Adrenal gland (tissue), 9 donors: ENCODE measurements at regions not wholly inside any gene's neighbourhood (a gene's known extent, or its start where the extent isn't known, plus 50 kb on each side); places are given as distances from the start of the nearest gene placed in this dataset.

Experiments used
- DNase-seq, 7 donors: peaks; one replicate each; pipeline ENCODE4 v3.0.0-alpha.2; 2019 to 2020
- H3K27ac ChIP-seq, 5 donors: fragments of 200-600 bp; sonication (generic) in 4 of 5; 1 replicate in 3 of 5; 2 replicates in 2 of 5; pipeline versions ENCODE4 v1.5.1 to v1.8.0; 2016 to 2020; ENCODE audit warnings: mild to moderate bottlenecking in 1 of 5
- H3K27me3 ChIP-seq: fragments of 200-600 bp; 2 replicates; pipeline ENCODE4 v1.8.0; 2021
- H3K36me3 ChIP-seq, 2 donors: fragments of 200-600 bp; replicated peaks in 1 of 2; 1 replicate in 1 of 2; 2 replicates in 1 of 2; pipeline versions ENCODE4 v1.5.1 to v1.8.0; 2018 to 2022
- H3K4me1 ChIP-seq, 2 donors: fragments of 200-600 bp; replicated peaks in 1 of 2; 1 replicate in 1 of 2; 2 replicates in 1 of 2; pipeline versions ENCODE4 v1.5.1 to v1.8.0; 2018 to 2021
- H3K4me3 ChIP-seq, 4 donors: fragments of 200-600 bp; sonication (generic) in 3 of 4; one replicate each; pipeline ENCODE4 v1.5.1; 2016 to 2018
- H3K9me3 ChIP-seq, 3 donors: fragments of 200-600 bp; sonication (generic) in 1 of 3; replicated peaks in 1 of 3; 1 replicate in 2 of 3; 2 replicates in 1 of 3; pipeline versions ENCODE4 v1.5.1 to v1.8.0; 2016 to 2021
- POLR2A ChIP-seq, 2 donors: fragments of 450-650 bp; IDR thresholded peaks; one replicate each; pipeline ENCODE4 v1.6.1; 2017; ENCODE audit warnings: antibody characterized with exemption in 2 of 2, mild to moderate bottlenecking in 2 of 2, moderate library complexity in 1 of 2
- WGBS, 4 donors: extraction: QIAGEN DNeasy Blood & Tissue Kit in 2 of 4; methylation state at CpG; one replicate each; pipeline versions ENCODE4 v1.1.5 to v1.1.7; 2013 to 2017; 5-methylcytosine and 5-hydroxymethylcytosine counted together
- intact Hi-C, 2 donors: fragments of 100-400 bp; cut with DNase I; formaldehyde crosslinking; loops; one replicate each; pipeline versions ENCODE4 v1.14.1 to v1.15.0; 2022 to 2023
- TF ChIP-seq, protein P1 (sequence below), 6 experiments: fragments of 450-650 bp in 4 of 6; fragments of 200-600 bp in 2 of 6; sonication (generic) in 1 of 6; IDR thresholded peaks; 1 replicate in 5 of 6; 2 replicates in 1 of 6; pipeline versions ENCODE4 v1.5.1 to v1.8.0; 2016 to 2021; ENCODE audit warnings: antibody characterized with exemption in 6 of 6, mild to moderate bottlenecking in 2 of 6, moderate library complexity in 1 of 6
- donor health status: healthy with polysubstance abuse.
- donor health status: Bipolar disorder and iron deficiency.
- donor health status: DM: yes; HTN: yes; CAD: no.
- donor health status: DM: no; HTN: no; CAD: no.
- donor health status: DM: no; HTN: no; CAD: no.

DNA sequence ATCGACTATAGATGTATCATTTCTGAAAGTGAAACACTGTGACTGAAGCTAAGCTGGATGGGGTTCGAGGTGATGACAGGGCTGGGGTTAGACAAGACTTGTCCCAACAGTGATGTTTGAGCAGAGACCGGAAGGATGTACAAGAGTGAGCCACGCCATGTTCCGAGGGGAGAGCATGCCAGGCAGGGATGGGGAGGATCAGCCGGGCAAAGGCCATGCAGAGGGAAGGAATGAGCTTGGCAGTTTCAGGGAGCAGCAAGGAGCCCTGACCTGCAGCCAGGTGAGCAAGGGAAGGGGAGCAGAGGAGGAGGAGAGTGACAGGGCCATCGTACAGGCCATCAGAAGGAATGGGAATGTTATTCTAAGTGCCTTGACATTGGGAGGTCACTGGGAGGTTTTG, 114.9 kb upstream of the GPR26 start:
- intact Hi-C loops: loop anchor here in 1 of 2 donors (10.0 kb wide), 1 partner anchor 506 kb away; no protein-coding TSS in a partner anchor
- Histone ChIP-seq H3K4me1 (no peaks in the 10 kb centered on the region), H3K36me3 (no peaks in the 10 kb centered on the region), H3K9me3 (no peaks in the 10 kb centered on the region), H3K27ac (no peak overlapping the region), H3K4me3 (no peak overlapping the region), H3K27me3 (peaks cover 5% of the 10 kb centered on the region)
- no peak for DNase-seq
- 80 to 85% (median 83%) methylated on average over 7 of the region's 7 CpGs for WGBS, 4 donors
- TF ChIP-seq POLR2A (IDR thresholded peaks at IDR 0.05): no peak
- TF ChIP-seq, protein P1, sequence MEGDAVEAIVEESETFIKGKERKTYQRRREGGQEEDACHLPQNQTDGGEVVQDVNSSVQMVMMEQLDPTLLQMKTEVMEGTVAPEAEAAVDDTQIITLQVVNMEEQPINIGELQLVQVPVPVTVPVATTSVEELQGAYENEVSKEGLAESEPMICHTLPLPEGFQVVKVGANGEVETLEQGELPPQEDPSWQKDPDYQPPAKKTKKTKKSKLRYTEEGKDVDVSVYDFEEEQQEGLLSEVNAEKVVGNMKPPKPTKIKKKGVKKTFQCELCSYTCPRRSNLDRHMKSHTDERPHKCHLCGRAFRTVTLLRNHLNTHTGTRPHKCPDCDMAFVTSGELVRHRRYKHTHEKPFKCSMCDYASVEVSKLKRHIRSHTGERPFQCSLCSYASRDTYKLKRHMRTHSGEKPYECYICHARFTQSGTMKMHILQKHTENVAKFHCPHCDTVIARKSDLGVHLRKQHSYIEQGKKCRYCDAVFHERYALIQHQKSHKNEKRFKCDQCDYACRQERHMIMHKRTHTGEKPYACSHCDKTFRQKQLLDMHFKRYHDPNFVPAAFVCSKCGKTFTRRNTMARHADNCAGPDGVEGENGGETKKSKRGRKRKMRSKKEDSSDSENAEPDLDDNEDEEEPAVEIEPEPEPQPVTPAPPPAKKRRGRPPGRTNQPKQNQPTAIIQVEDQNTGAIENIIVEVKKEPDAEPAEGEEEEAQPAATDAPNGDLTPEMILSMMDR (IDR thresholded peaks at IDR 0.05): no peak

DNA sequence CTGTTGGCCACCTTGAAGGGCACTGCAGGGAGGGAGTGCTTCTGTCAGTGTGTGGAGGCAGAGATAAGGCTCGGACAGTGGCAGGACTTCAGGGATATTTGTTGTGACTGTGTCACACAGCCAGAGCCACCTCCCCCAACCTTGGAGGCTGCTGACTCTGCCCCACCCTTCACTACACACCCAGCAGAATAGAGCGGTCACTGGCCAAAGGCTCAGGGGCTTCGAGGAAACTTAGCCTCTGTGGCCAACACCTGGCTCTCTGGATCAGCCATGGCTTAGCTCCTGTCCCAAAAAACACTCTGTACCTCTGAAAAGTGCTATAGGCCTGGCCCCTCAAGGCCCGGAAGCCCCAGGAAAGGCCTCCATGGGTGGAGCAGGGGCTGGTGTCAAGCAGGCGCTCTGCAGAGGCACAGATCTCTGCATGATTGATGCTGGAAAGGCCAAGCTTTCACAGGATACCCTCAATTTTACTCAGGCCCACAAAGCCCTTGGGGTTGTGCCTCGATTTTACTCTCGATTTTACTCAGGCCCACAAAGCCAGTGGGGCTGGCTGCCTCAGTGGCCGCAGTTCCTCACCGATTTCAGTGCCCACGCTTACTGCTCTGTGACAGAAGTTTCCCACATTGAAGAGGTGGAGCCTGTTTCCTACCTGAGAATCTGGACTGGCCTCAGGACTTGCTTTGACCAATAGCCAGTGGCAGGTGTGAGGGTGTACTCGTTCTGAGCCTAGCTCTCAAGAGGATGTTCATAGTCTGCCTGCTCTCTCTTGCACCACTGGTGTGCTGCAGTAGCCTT, 113.2 kb upstream of the GPR26 start:
- TF ChIP-seq, protein P1 (IDR thresholded peaks at IDR 0.05): no peak
- intact Hi-C loops: loop anchor here in 1 of 2 donors (10.0 kb wide), 1 partner anchor 508 kb away; no protein-coding TSS in a partner anchor
- DNase-seq: no peak
- 66 to 80% (median 76%) methylated on average over 8 to 11 of the region's 11 CpGs for WGBS, 4 donors
- Histone ChIP-seq H3K4me3 (no peak overlapping the region), H3K9me3 (no peaks in the 10 kb centered on the region), H3K36me3 (no peaks in the 10 kb centered on the region), H3K27ac (no peak overlapping the region), H3K4me1 (no peaks in the 10 kb centered on the region), H3K27me3 (peaks cover 5% of the 10 kb centered on the region)

- no peak for DNase-seq
- WGBS, 4 donors: 72 to 77% (median 75%) methylated on average over 10 of the region's 10 CpGs
- Histone ChIP-seq H3K27me3 (peaks cover 5% of the 10 kb centered on the region), H3K27ac (no peak overlapping the region), H3K4me3 (no peak overlapping the region), H3K4me1 (no peaks in the 10 kb centered on the region), H3K9me3 (no peaks in the 10 kb centered on the region), H3K36me3 (no peaks in the 10 kb centered on the region)
- TF ChIP-seq, protein P1 (IDR thresholded peaks at IDR 0.05): no peak
- TF ChIP-seq POLR2A (IDR thresholded peaks at IDR 0.05): no peak
- intact Hi-C loops: loop anchor here in 1 of 2 donors (10.0 kb wide), 1 partner anchor 509 kb away; no protein-coding TSS in a partner anchor
Measured at GRCh38 chr10:123553810-123554430, 112.2 kb upstream of the GPR26 start.

GRCh38 chr10:123554656-123555055, 111.5 kb upstream of the GPR26 start:
- Histone ChIP-seq H3K27ac (no peak overlapping the region), H3K4me1 (no peaks in the 10 kb centered on the region), H3K27me3 (peaks cover 5% of the 10 kb centered on the region), H3K9me3 (no peaks in the 10 kb centered on the region), H3K36me3 (no peaks in the 10 kb centered on the region), H3K4me3 (no peak overlapping the region)
- WGBS, 4 donors: 78 to 84% (median 82%) methylated on average over 8 of the region's 8 CpGs
- TF ChIP-seq, protein P1 (IDR thresholded peaks at IDR 0.05): no peak
- TF ChIP-seq POLR2A (IDR thresholded peaks at IDR 0.05): no peak
- DNase-seq: no peak
- intact Hi-C loops: loop anchor here (5.0 to 10.0 kb wide), 3 partner anchors 422 to 512 kb away; no protein-coding TSS in a partner anchor
